GM12878 (cell line): ENCODE measurements at regions not wholly inside any gene's neighbourhood (a gene's known extent, or its start where the extent isn't known, plus 50 kb on each side); places are given as distances from the start of the nearest gene placed in this dataset.
A peak's percentile ranks its signal among the peaks of the same experiment; 100 is the strongest.

Source experiments
- ATAC-seq: fragments of 200-7000 bp; cut with Tn5 transposase; 3 replicates; pipeline ENCODE4 v1.9.1; 2020; ENCODE audit warnings: mild to moderate bottlenecking, moderate library complexity
- BruUV-seq: library from RNA; stranded (reverse); fragments of 400-500 nt; replicated peaks from 2 replicates; lab custom pipeline; 2021; lab: Mats Ljungman, UMichigan
- CTCF ChIA-PET: fragments of 300-600 bp; sonication (Branson Sonifier 250); formaldehyde crosslinking; extraction: SDS; loops from one replicate; lab custom pipeline; 2021; ENCODE audit warnings: inconsistent platforms; lab: Yijun Ruan, JAX
- POLR2A ChIA-PET: fragments of 350-600 bp; formaldehyde crosslinking; extraction: SDS; loops from one replicate; lab custom pipeline; 2021; ENCODE audit warnings: inconsistent platforms; lab: Charles Lee
- RAD21 ChIA-PET: fragments of 300-600 bp; sonication (Branson Sonifier 250); formaldehyde crosslinking; loops from one replicate; lab custom pipeline; 2023; ENCODE audit warnings: antibody characterized with exemption; ENCODE audit not compliant: unreplicated experiment; lab: Charles Lee
- SMC1A ChIA-PET: fragments of 300-600 bp; sonication (Branson Sonifier 250); formaldehyde crosslinking; loops from one replicate; lab custom pipeline; 2023; ENCODE audit not compliant: unreplicated experiment, uncharacterized antibody; lab: Charles Lee
- DNase-seq: peaks from one replicate; pipeline ENCODE4 v3.0.0-alpha.2; 2011; ENCODE audit warnings: low read depth, low spot score
- FAIRE-seq: peaks from 3 replicates; lab custom pipeline; 2011; peaks lifted over from hg19 to GRCh38; lab: Jason Lieb, UNC
- H2AFZ ChIP-seq: 2 replicates; pipeline ENCODE4 v1.6.0; 2011; ENCODE audit warnings: low read depth, low read length, control low read depth; ENCODE audit not compliant: control insufficient read depth
- H3K27ac ChIP-seq: 2 replicates; pipeline ENCODE4 v1.5.1; 2011; ENCODE audit warnings: control low read depth; ENCODE audit not compliant: control insufficient read depth, insufficient read depth
- H3K27me3 ChIP-seq, 2 experiments: replicated peaks in 1 of 2; 2 replicates each; pipeline versions ENCODE4 v1.6.0 to v1.6.1; 2011; ENCODE audit warnings: low read length in 1 of 2; ENCODE audit not compliant: control insufficient read depth in 2 of 2, insufficient read depth in 2 of 2
- H3K36me3 ChIP-seq, 2 experiments: 2 replicates each; pipeline ENCODE4 v1.5.1; 2011; ENCODE audit warnings: low read length in 1 of 2; ENCODE audit not compliant: control insufficient read depth in 2 of 2, insufficient read depth in 2 of 2
- H3K4me1 ChIP-seq: 2 replicates; pipeline ENCODE4 v1.6.1; 2011; ENCODE audit warnings: mild to moderate bottlenecking, low read length, moderate library complexity, mixed read lengths; ENCODE audit not compliant: control insufficient read depth, insufficient read depth
- H3K4me2 ChIP-seq: 2 replicates; pipeline ENCODE4 v1.6.0; 2011; ENCODE audit warnings: control low read depth; ENCODE audit not compliant: control insufficient read depth, insufficient read depth
- H3K4me3 ChIP-seq: fragments of 200-600 bp; sonication (generic); 2 replicates; pipeline ENCODE4 v1.5.1; 2016
- H3K79me2 ChIP-seq: 2 replicates; pipeline ENCODE4 v1.6.0; 2011; ENCODE audit warnings: low read length; ENCODE audit not compliant: control insufficient read depth, insufficient read depth
- H3K9ac ChIP-seq: 2 replicates; pipeline ENCODE4 v1.8.0; 2011; ENCODE audit warnings: low read length, control low read depth, mixed read lengths; ENCODE audit not compliant: control insufficient read depth, insufficient read depth
- H3K9me3 ChIP-seq: replicated peaks from 3 replicates; pipeline ENCODE4 v1.5.1; 2011; ENCODE audit warnings: mild to moderate bottlenecking, low read length; ENCODE audit not compliant: control insufficient read depth, insufficient read depth
- H4K20me1 ChIP-seq: 2 replicates; pipeline ENCODE4 v1.6.0; 2011; ENCODE audit not compliant: control insufficient read depth, insufficient read depth
- CBFB ChIP-seq: IDR thresholded peaks from 2 replicates; pipeline ENCODE4 v1.6.1; 2016; ENCODE audit warnings: antibody characterized with exemption, low read depth
- CEBPZ ChIP-seq: fragments of 150-350 bp; IDR thresholded peaks from 2 replicates; pipeline ENCODE4 v1.6.1; 2016; ENCODE audit warnings: low read depth, low read length
- CHD1 ChIP-seq: IDR thresholded peaks from 2 replicates; pipeline ENCODE4 v1.6.1; 2012; ENCODE audit warnings: low read depth, low read length, improper control_type of control experiment
- CHD2 ChIP-seq: IDR thresholded peaks from 2 replicates; pipeline ENCODE4 v1.6.1; 2011; ENCODE audit warnings: low read depth, low read length, improper control_type of control experiment, borderline replicate concordance
- FOXM1 ChIP-seq: IDR thresholded peaks from 2 replicates; pipeline ENCODE4 v1.6.1; 2012; ENCODE audit warnings: low read depth, mild to moderate bottlenecking, inconsistent platforms, low read length, moderate library complexity
- IRF5 ChIP-seq: fragments of 450-650 bp; IDR thresholded peaks from 2 replicates; pipeline ENCODE4 v1.6.1; 2017; ENCODE audit warnings: borderline replicate concordance
- KAT2A ChIP-seq: conservative IDR thresholded peaks from 2 replicates; pipeline ENCODE4 v1.6.1; 2011; ENCODE audit warnings: low read depth, low read length; ENCODE audit not compliant: control insufficient read depth
- PRDM15 ChIP-seq: fragments of 450-650 bp; formaldehyde crosslinking; IDR thresholded peaks from 2 replicates; pipeline ENCODE4 v1.4.0; 2020; ENCODE audit warnings: mild to moderate bottlenecking, moderate library complexity
- SIN3A ChIP-seq: IDR thresholded peaks from 2 replicates; pipeline ENCODE4 v1.6.1; 2012; ENCODE audit warnings: low read depth, low read length, improper control_type of control experiment
- SKIL ChIP-seq: fragments of 450-650 bp; IDR thresholded peaks from 2 replicates; pipeline ENCODE4 v1.6.1; 2017; ENCODE audit warnings: mild to moderate bottlenecking, low read depth, inconsistent platforms; ENCODE audit not compliant: poor library complexity, severe bottlenecking
- SMAD5 ChIP-seq: IDR thresholded peaks from 2 replicates; pipeline ENCODE4 v1.6.1; 2016; ENCODE audit warnings: antibody characterized with exemption, low read depth
- SUZ12 ChIP-seq: fragments of 200-600 bp; sonication (generic); IDR thresholded peaks from one replicate; pipeline ENCODE4 v1.6.1; 2018; ENCODE audit warnings: antibody characterized with exemption, mild to moderate bottlenecking; ENCODE audit not compliant: unreplicated experiment
- WGBS: methylation state at CpG from one replicate; pipeline ENCODE4 v1.1.6; 2016; ENCODE audit warnings: low lambda C conversion rate; ENCODE audit not compliant: insufficient replicate concordance, insufficient coverage; ENCODE audit errors: missing lambda C conversion rate; 5-methylcytosine and 5-hydroxymethylcytosine counted together
- in situ Hi-C: fragments of 300-500 bp; cut with MboI; formaldehyde crosslinking; loops from 9 replicates; pipeline ENCODE4 v1.14.3; 2018; ENCODE audit warnings: mixed read lengths
- intact Hi-C: fragments of 100-400 bp; cut with micrococcal nuclease; formaldehyde crosslinking; loops from one replicate; pipeline ENCODE4 v1.14.2; 2022; ENCODE audit not compliant: unreplicated experiment

GRCh38 chr1:38558055-38558454 lies 301.5 kb downstream of the RRAGC start (continued):
- no peak for TF ChIP-seq IRF5
- TF ChIP-seq FOXM1 = no peak
- no peak for TF ChIP-seq CEBPZ
- TF ChIP-seq KAT2A = no peak
- TF ChIP-seq SMAD5 = no peak
- no peak for TF ChIP-seq SUZ12

- ChIA-PET CTCF (interaction anchor here (0.7 to 0.9 kb wide), 3 partner anchors 14 to 52 kb away, joined by 3 to 4 read pairs (median 3); no protein-coding TSS in a partner anchor), POLR2A (interaction anchor here (1.0 kb wide), 1 partner anchor 28 kb away, joined by 3 read pairs; no protein-coding TSS in a partner anchor), RAD21 (interaction anchor here (1.1 to 1.6 kb wide), 2 partner anchors 28 to 81 kb away, joined by 4 read pairs; no protein-coding TSS in a partner anchor), SMC1A (interaction anchor here (0.7 to 1.2 kb wide), 4 partner anchors 15 to 528 kb away, joined by 3 to 6 read pairs (median 4); no protein-coding TSS in a partner anchor)
- no peak for ATAC-seq
- BruUV-seq = no TSS peak
- Histone ChIP-seq H3K9ac (no peak overlapping the region), H2AFZ (no peak overlapping the region; the same call in 1 of the 2 replicates), H3K9me3 (no peaks in the 10 kb centered on the region), H3K36me3 (no peaks in the 10 kb centered on the region), H3K4me2 (no peak overlapping the region), H3K27me3 (no peaks in the 10 kb centered on the region), H4K20me1 (no peaks in the 10 kb centered on the region), H3K27ac (no peak overlapping the region; the same call in 1 of the 2 replicates), H3K4me3 (no peak overlapping the region), H3K79me2 (peaks cover 1% of the 10 kb centered on the region; the same call in 1 of the 2 replicates), H3K4me1 (peaks cover 34% of the 10 kb centered on the region)
- WGBS = 67% methylated on average over 1 of the region's 1 CpG
- DNase-seq = no peak
- FAIRE-seq = peak; percentile 47
- intact Hi-C loops = no loop called here
- in situ Hi-C loops = no loop called here
- TF ChIP-seq CHD1 (no peak), CBFB (no peak), SIN3A (no peak), SKIL (peak; percentile 57), CHD2 (no peak), PRDM15 (CRISPR knock-in tag) (no peak)
Observed at GRCh38 chr1:38555594-38555993, 304.0 kb downstream of the RRAGC start.
